GM12865 (cell line): ENCODE measurements at regions not wholly inside any gene's neighbourhood (a gene's known extent, or its start where the extent isn't known, plus 50 kb on each side); places are given as distances from the start of the nearest gene placed in this dataset.

Experiments used
- DNase-seq: peaks from one replicate; pipeline ENCODE4 v3.0.0; 2010; ENCODE audit warnings: low read depth
- H3K4me3 ChIP-seq: 2 replicates; pipeline ENCODE4 v1.5.1; 2011; ENCODE audit warnings: mild to moderate bottlenecking, low read depth, low read length, control low read depth
- TF ChIP-seq, protein P1 (sequence below): IDR thresholded peaks from 2 replicates; pipeline ENCODE4 v1.5.1; 2011; ENCODE audit warnings: low read length, control low read depth, low read depth, inconsistent platforms; ENCODE audit not compliant: insufficient read depth; ENCODE audit errors: missing control alignments

- no peak overlapping the region for H3K4me3 ChIP-seq
- DNase-seq = no peak
- TF ChIP-seq, protein P1, sequence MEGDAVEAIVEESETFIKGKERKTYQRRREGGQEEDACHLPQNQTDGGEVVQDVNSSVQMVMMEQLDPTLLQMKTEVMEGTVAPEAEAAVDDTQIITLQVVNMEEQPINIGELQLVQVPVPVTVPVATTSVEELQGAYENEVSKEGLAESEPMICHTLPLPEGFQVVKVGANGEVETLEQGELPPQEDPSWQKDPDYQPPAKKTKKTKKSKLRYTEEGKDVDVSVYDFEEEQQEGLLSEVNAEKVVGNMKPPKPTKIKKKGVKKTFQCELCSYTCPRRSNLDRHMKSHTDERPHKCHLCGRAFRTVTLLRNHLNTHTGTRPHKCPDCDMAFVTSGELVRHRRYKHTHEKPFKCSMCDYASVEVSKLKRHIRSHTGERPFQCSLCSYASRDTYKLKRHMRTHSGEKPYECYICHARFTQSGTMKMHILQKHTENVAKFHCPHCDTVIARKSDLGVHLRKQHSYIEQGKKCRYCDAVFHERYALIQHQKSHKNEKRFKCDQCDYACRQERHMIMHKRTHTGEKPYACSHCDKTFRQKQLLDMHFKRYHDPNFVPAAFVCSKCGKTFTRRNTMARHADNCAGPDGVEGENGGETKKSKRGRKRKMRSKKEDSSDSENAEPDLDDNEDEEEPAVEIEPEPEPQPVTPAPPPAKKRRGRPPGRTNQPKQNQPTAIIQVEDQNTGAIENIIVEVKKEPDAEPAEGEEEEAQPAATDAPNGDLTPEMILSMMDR = no peak
Observed at GRCh38 chr14:27012641-27013040, 414.8 kb upstream of the NOVA1 start.

- TF ChIP-seq, protein P1 = no peak
- no peak overlapping the region for H3K4me3 ChIP-seq
- no peak for DNase-seq
Observed at GRCh38 chr14:27013678-27014077, 415.8 kb upstream of the NOVA1 start.

DNA sequence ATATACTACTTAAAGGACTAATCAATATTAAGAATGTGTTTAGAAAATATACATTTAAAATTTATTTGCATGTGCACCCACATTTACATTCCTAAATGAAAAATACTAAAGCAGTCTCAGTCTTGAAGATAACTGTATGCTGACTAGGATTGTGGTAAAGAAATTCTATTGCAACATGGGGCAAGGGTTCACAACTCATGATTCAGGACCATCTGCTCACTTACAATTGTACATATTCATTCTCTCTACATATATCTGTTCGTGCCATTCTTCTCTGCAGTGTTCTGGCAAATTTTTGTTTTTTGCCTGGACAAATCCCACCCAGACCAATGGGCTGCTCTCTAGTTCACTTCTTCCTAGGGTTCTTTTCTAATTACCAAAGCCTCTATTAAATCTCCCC lies 417.2 kb upstream of the NOVA1 start:
- DNase-seq = no peak
- TF ChIP-seq, protein P1 = no peak
- H3K4me3 ChIP-seq = no peak overlapping the region

GRCh38 chr14:27025648-27026047 lies 427.8 kb upstream of the NOVA1 start:
- H3K4me3 ChIP-seq = no peak overlapping the region
- TF ChIP-seq, protein P1 = no peak
- DNase-seq = no peak

DNA sequence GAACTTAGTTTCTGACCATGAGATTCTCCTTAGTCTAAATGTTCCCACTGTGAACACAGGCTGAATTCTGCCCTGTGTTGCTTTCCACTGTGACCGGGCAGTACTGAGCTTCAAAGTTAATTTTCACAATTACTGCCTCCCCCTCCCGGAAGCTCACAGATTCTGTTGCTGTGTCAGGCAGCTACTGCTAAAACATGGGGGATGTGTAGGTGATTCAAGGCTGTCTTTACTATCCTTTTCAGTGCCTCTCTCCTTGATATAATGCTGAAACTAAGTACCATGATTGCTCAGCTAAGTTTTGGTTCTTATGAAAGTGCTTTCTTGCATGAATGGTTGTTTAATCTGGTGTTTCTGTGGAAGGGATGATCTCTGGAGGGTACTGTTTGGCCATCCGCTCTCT lies 428.3 kb upstream of the NOVA1 start:
- TF ChIP-seq, protein P1 = no peak
- DNase-seq = no peak
- no peak overlapping the region for H3K4me3 ChIP-seq

- TF ChIP-seq, protein P1 = no peak
- H3K4me3 ChIP-seq = no peak overlapping the region
- no peak for DNase-seq
Observed at GRCh38 chr14:27040552-27040951, 442.7 kb upstream of the NOVA1 start.

DNA sequence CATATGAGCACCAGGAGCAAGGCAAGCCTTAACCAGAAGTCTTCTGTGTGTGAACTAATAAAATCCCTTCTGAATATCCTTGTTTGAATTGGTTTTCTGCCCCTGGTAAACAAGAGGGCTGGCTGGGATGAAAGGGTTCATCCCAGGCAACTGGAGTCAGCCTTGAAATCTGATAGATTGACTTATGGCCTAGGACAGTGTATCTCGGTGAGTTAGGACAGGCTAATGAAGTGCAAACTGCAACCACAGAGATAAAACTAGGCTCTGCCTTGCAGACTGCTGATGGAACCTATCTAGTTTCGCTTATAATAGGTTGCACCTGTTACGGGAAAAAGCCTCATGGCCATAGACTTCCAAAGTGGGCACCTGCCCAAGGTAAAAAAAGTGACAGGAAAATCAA lies 451.9 kb upstream of the NOVA1 start:
- no peak for DNase-seq
- TF ChIP-seq, protein P1 = no peak
- no peak overlapping the region for H3K4me3 ChIP-seq
